HCT116 (cell line): ENCODE measurements at regions not wholly inside any gene's neighbourhood (a gene's known extent, or its start where the extent isn't known, plus 50 kb on each side); places are given as distances from the start of the nearest gene placed in this dataset.

ENCODE experiments used
- ATAC-seq: fragments of 200-7000 bp; cut with Tn5 transposase; 2 replicates; pipeline ENCODE4 v1.9.1; 2020; ENCODE audit warnings: mild to moderate bottlenecking, moderate library complexity
- BruUV-seq: library from RNA; stranded (reverse); fragments of 400-500 nt; replicated peaks from 2 replicates; lab custom pipeline; 2021; lab: Mats Ljungman, UMichigan
- CTCF ChIA-PET: fragments of 300-600 bp; sonication (Branson Sonifier 250); formaldehyde crosslinking; loops from one replicate; lab custom pipeline; 2021; ENCODE audit warnings: antibody characterized with exemption; lab: Charles Lee
- POLR2A ChIA-PET: fragments of 300-600, 350-600 bp; sonication (Branson Sonifier 250); formaldehyde crosslinking; loops from one replicate; lab custom pipeline; 2021; ENCODE audit warnings: antibody characterized with exemption; lab: Charles Lee
- RAD21 ChIA-PET, 2 experiments: fragments of 300-600 bp; sonication (Branson Sonifier 250); formaldehyde crosslinking; loops; one replicate each; lab custom pipeline; 2023; ENCODE audit warnings: low total read pairs in 2 of 2; ENCODE audit not compliant: uncharacterized antibody in 2 of 2, unreplicated experiment in 2 of 2, low non-redundant PET in 1 of 2; lab: Charles Lee
- DNase-seq: peaks from one replicate; pipeline ENCODE4 v3.0.0-alpha.2; 2010; ENCODE audit warnings: low read depth, low spot score
- H2AFZ ChIP-seq: fragments of 200-600 bp; shearing (Covaris generic), sonication (generic); 2 replicates; pipeline ENCODE4 v1.6.1; 2017; ENCODE audit warnings: low read depth, mixed run types, mixed read lengths, antibody characterized with exemption, low read length; ENCODE audit not compliant: poor library complexity, severe bottlenecking
- H3K27ac ChIP-seq: 2 replicates; pipeline ENCODE4 v1.5.1; 2012; ENCODE audit warnings: low read depth, low read length
- H3K27me3 ChIP-seq: fragments of 200-600 bp; sonication (generic); 2 replicates; pipeline ENCODE4 v1.6.1; 2016; ENCODE audit warnings: mixed run types, low read length, mixed read lengths; ENCODE audit not compliant: insufficient read depth
- H3K36me3 ChIP-seq, 2 experiments: fragments of 200-500 bp in 1 of 2; fragments of 200-600 bp in 1 of 2; sonication (Bioruptor generic) in 1 of 2; sonication (generic) in 1 of 2; 2 replicates each; pipeline versions ENCODE4 v1.5.1 to v1.6.1; 2014 to 2016; ENCODE audit warnings: low read length in 2 of 2, inconsistent platforms in 1 of 2, mixed read lengths in 1 of 2, mixed run types in 1 of 2; ENCODE audit not compliant: insufficient read depth in 2 of 2, control insufficient read depth in 1 of 2
- H3K4me1 ChIP-seq, 2 experiments: fragments of 200-600 bp in 1 of 2; sonication (generic) in 1 of 2; 2 replicates each; pipeline versions ENCODE4 v1.5.1 to v1.6.1; 2012 to 2017; ENCODE audit warnings: low read length in 2 of 2, inconsistent platforms in 1 of 2, mild to moderate bottlenecking in 1 of 2, mixed read lengths in 1 of 2, mixed run types in 1 of 2, moderate library complexity in 1 of 2; ENCODE audit not compliant: insufficient read depth in 2 of 2, control insufficient read depth in 1 of 2
- H3K4me2 ChIP-seq: fragments of 200-600 bp; sonication (generic); 2 replicates; pipeline ENCODE4 v1.6.1; 2017; ENCODE audit warnings: mixed run types, low read length, mixed read lengths
- H3K4me3 ChIP-seq, 2 experiments: fragments of 200-600 bp in 1 of 2; sonication (generic) in 1 of 2; replicated peaks in 1 of 2; 2 replicates each; pipeline ENCODE4 v1.5.1; 2011 to 2016; ENCODE audit warnings: low read length in 2 of 2, control low read depth in 1 of 2, low read depth in 1 of 2, mild to moderate bottlenecking in 1 of 2, mixed read lengths in 1 of 2, mixed run types in 1 of 2
- H3K79me2 ChIP-seq: fragments of 200-600 bp; sonication (generic); 2 replicates; pipeline ENCODE4 v1.6.1; 2017; ENCODE audit warnings: mild to moderate bottlenecking, mixed run types, low read length, moderate library complexity, mixed read lengths; ENCODE audit not compliant: insufficient read depth
- H3K9ac ChIP-seq: fragments of 200-600 bp; sonication (generic); 2 replicates; pipeline ENCODE4 v1.6.1; 2016; ENCODE audit warnings: low read length, mixed read lengths
- H3K9me2 ChIP-seq: fragments of 200-600 bp; sonication (generic), shearing (Covaris generic); 2 replicates; pipeline ENCODE4 v1.6.1; 2017; ENCODE audit warnings: mixed run types, mild to moderate bottlenecking, moderate library complexity; ENCODE audit not compliant: insufficient read depth
- H3K9me3 ChIP-seq, 2 experiments: fragments of 200-500 bp in 1 of 2; fragments of 200-600 bp in 1 of 2; sonication (Bioruptor generic) in 1 of 2; sonication (generic) in 1 of 2; 2 replicates each; pipeline ENCODE4 v1.6.1; 2014 to 2017; ENCODE audit warnings: low read length in 2 of 2, mixed read lengths in 2 of 2, inconsistent platforms in 1 of 2, low read depth in 1 of 2, mild to moderate bottlenecking in 1 of 2, mixed run types in 1 of 2, moderate library complexity in 1 of 2; ENCODE audit not compliant: control insufficient read depth in 1 of 2, insufficient read depth in 1 of 2
- H4K20me1 ChIP-seq: fragments of 200-600 bp; sonication (generic), shearing (Covaris generic); 2 replicates; pipeline ENCODE4 v1.6.1; 2017; ENCODE audit warnings: mixed run types, mild to moderate bottlenecking, moderate library complexity; ENCODE audit not compliant: insufficient read depth
- CEBPB ChIP-seq: IDR thresholded peaks from 2 replicates; pipeline ENCODE4 v1.6.1; 2012; ENCODE audit warnings: low read depth
- EGR1 ChIP-seq: IDR thresholded peaks from 2 replicates; pipeline ENCODE4 v1.6.1; 2012; ENCODE audit warnings: low read depth
- ELF1 ChIP-seq: IDR thresholded peaks from 2 replicates; pipeline ENCODE4 v1.6.1; 2012; ENCODE audit warnings: low read depth, borderline replicate concordance
- FOSL1 ChIP-seq: IDR thresholded peaks from 2 replicates; pipeline ENCODE4 v1.6.1; 2012; ENCODE audit warnings: low read depth
- MAX ChIP-seq: IDR thresholded peaks from 2 replicates; pipeline ENCODE4 v1.6.1; 2012
- POLR2A ChIP-seq: IDR thresholded peaks from 2 replicates; pipeline ENCODE4 v1.7.0; 2011; ENCODE audit warnings: borderline replicate concordance; ENCODE audit not compliant: insufficient read depth, insufficient read length; ENCODE audit errors: extremely low read depth
- POLR2AphosphoS5 ChIP-seq: IDR thresholded peaks from 2 replicates; pipeline ENCODE4 v1.6.1; 2011; ENCODE audit warnings: mild to moderate bottlenecking, low read depth, low read length, moderate library complexity
- SIN3A ChIP-seq: IDR thresholded peaks from 2 replicates; pipeline ENCODE4 v1.6.1; 2012; ENCODE audit warnings: low read depth
- SP1 ChIP-seq: IDR thresholded peaks from 2 replicates; pipeline ENCODE4 v1.6.1; 2012; ENCODE audit warnings: low read depth
- TCF7L2 ChIP-seq: IDR thresholded peaks from 2 replicates; pipeline ENCODE4 v1.7.0; 2011; ENCODE audit warnings: borderline replicate concordance, inconsistent platforms; ENCODE audit not compliant: insufficient read depth, insufficient read length; ENCODE audit errors: extremely low read depth
- intact Hi-C: fragments of 100-400 bp; cut with micrococcal nuclease; formaldehyde crosslinking; loops from 2 replicates; pipeline ENCODE4 v1.10.0; 2022

GRCh38 chr4:59729321-59729720, 1470.8 kb upstream of the ADGRL3 start (continued):
- TF ChIP-seq SIN3A (no peak), MAX (no peak)

- no peaks in the 10 kb centered on the region for H3K79me2 ChIP-seq
- no peak overlapping the region for H3K4me3 ChIP-seq
- H3K9me2 ChIP-seq = no peaks in the 10 kb centered on the region
- intact Hi-C loops = no loop called here
- no peak overlapping the region for H2AFZ ChIP-seq
- no TSS peak for BruUV-seq
- ATAC-seq (no peak), DNase-seq (no peak)
- H3K9ac ChIP-seq = no peak overlapping the region
- no peaks in the 10 kb centered on the region for H3K27me3 ChIP-seq
- no peaks in the 10 kb centered on the region for H3K36me3 ChIP-seq
- POLR2A ChIA-PET = no interaction called here
- CTCF ChIA-PET = no interaction called here
- RAD21 ChIA-PET = no interaction called here
- H4K20me1 ChIP-seq = no peaks in the 10 kb centered on the region
- H3K4me1 ChIP-seq = no peaks in the 10 kb centered on the region
- TF ChIP-seq EGR1 (no peak), FOSL1 (no peak), CEBPB (no peak), ELF1 (no peak), POLR2A (no peak), TCF7L2 (no peak), POLR2AphosphoS5 (no peak), SP1 (no peak)
- H3K9me3 ChIP-seq = peaks cover 18 to 19% of the 10 kb centered on the region in 2 experiments; a peak in 2 of 4 replicates
- no peak overlapping the region for H3K4me2 ChIP-seq
- H3K27ac ChIP-seq = no peak overlapping the region
These were observed 1451.7 kb upstream of the ADGRL3 start for GRCh38 chr4:59748433-59748832.
